ENCODE measurements at regions not wholly inside any gene's neighbourhood (a gene's known extent, or its start where the extent isn't known, plus 50 kb on each side); places are given as distances from the start of the nearest gene placed in this dataset.

GRCh38 chr12:124497039-124497438 is 70.4 kb downstream of the NCOR2 start:
- 42 to 55% methylated on average over 4 to 13 of the region's 13 CpGs for WGBS, 2 donors
- intact Hi-C loops (cut with DNase I), result loop anchor here (10.0 kb wide), 1 partner anchor 122 kb away; no protein-coding TSS in a partner anchor
- no peak for ATAC-seq
- Histone ChIP-seq H3K4me1 (peaks cover 60% of the 10 kb centered on the region), H3K36me3 (replicated peaks in 1 of 2; ENCODE audit: insufficient read depth in 1 of 2, low read depth in 2 of 2) (no peaks in the 10 kb centered on the region), H3K4me3 (no peak overlapping the region), H3K9me3 (no peaks in the 10 kb centered on the region), H3K27me3 (no peaks in the 10 kb centered on the region), H3K27ac (peak overlapping the region in 3 of 4 donors; percentile 78 to 84 (median 82))
- TF ChIP-seq CTCF (IDR thresholded peaks at IDR 0.05) (no peak), POLR2A (IDR thresholded peaks at IDR 0.05) (no peak)
- no peak for DNase-seq

DNA sequence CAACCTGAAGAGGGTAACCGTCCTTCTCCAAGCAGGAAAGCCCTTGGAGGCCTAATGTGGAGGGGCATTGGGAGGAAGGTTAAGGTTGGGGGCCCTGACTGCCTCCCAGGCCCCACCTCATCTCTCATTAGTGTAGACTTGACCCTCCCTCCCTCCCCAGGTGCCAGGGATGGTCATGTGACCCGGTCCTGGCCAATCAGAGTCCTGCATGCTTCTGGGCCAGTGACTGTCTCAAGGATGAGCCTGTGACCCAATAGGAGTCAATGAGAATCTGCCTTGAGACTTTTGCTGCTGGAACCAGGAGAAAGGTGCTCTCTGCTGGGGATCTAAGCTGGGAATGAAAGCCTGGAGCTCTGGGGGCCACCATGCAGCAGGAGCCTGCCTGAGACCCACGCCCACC is 70.8 kb downstream of the NCOR2 start:
- intact Hi-C loops (cut with DNase I), result loop anchor here (10.0 kb wide), 1 partner anchor 122 kb away; no protein-coding TSS in a partner anchor
- peaks cover 57% of the 10 kb centered on the region for H3K4me1 ChIP-seq
- no peaks in the 10 kb centered on the region for H3K9me3 ChIP-seq
- H3K36me3 ChIP-seq (replicated peaks in 1 of 2; ENCODE audit: insufficient read depth in 1 of 2, low read depth in 2 of 2), result no peaks in the 10 kb centered on the region
- H3K4me3 ChIP-seq, result no peak overlapping the region
- H3K27ac ChIP-seq, result peak overlapping the region in 2 of 4 donors; percentile 78 to 84
- H3K27me3 ChIP-seq, result no peaks in the 10 kb centered on the region
- TF ChIP-seq CTCF (IDR thresholded peaks at IDR 0.05), result no peak
- no peak for TF ChIP-seq POLR2A (IDR thresholded peaks at IDR 0.05)
- WGBS, 2 donors, result 82 to 87% methylated on average over 3 of the region's 3 CpGs
- no peak for ATAC-seq
- DNase-seq, result no peak

- no peaks in the 10 kb centered on the region for H3K9me3 ChIP-seq
- H3K27ac ChIP-seq, result no peak overlapping the region
- 87 to 95% methylated on average over 13 to 25 of the region's 28 CpGs for WGBS, 2 donors
- no peak for ATAC-seq
- no peak overlapping the region for H3K4me3 ChIP-seq
- intact Hi-C loops (cut with DNase I), result loop anchor here (10.0 kb wide), 1 partner anchor 121 kb away; no protein-coding TSS in a partner anchor
- TF ChIP-seq CTCF (IDR thresholded peaks at IDR 0.05) (no peak), POLR2A (IDR thresholded peaks at IDR 0.05) (no peak)
- H3K27me3 ChIP-seq, result no peaks in the 10 kb centered on the region
- DNase-seq, result no peak
- H3K4me1 ChIP-seq, result peaks cover 57% of the 10 kb centered on the region
- no peaks in the 10 kb centered on the region for H3K36me3 ChIP-seq (replicated peaks in 1 of 2; ENCODE audit: insufficient read depth in 1 of 2, low read depth in 2 of 2)
These were observed 72.0 kb downstream of the NCOR2 start for GRCh38 chr12:124495194-124495983.

- Histone ChIP-seq H3K4me1 (peaks cover 56% of the 10 kb centered on the region), H3K9me3 (no peaks in the 10 kb centered on the region), H3K27ac (no peak overlapping the region), H3K36me3 (replicated peaks in 1 of 2; ENCODE audit: insufficient read depth in 1 of 2, low read depth in 2 of 2) (no peaks in the 10 kb centered on the region), H3K4me3 (no peak overlapping the region), H3K27me3 (no peaks in the 10 kb centered on the region)
- no peak for TF ChIP-seq POLR2A (IDR thresholded peaks at IDR 0.05)
- no peak for TF ChIP-seq CTCF (IDR thresholded peaks at IDR 0.05)
- WGBS, 2 donors, result 92 to 99% methylated on average over 7 of the region's 7 CpGs
- intact Hi-C loops (cut with DNase I), result loop anchor here (10.0 kb wide), 1 partner anchor 120 kb away; no protein-coding TSS in a partner anchor
- no peak for ATAC-seq
- no peak for DNase-seq
These were observed 72.7 kb downstream of the NCOR2 start for GRCh38 chr12:124494751-124495129.
